Esophagus muscularis mucosa (tissue), 4 donors: ENCODE measurements at regions not wholly inside any gene's neighbourhood (a gene's known extent, or its start where the extent isn't known, plus 50 kb on each side); places are given as distances from the start of the nearest gene placed in this dataset.

Experiments used
- DNase-seq: peaks from one replicate; pipeline ENCODE4 v3.0.0-alpha.2; 2017; ENCODE audit errors: extremely low spot score
- H3K27ac ChIP-seq, 4 donors: fragments of 200-600 bp; sonication (generic); replicated peaks in 1 of 4; 1 replicate in 3 of 4; 2 replicates in 1 of 4; pipeline ENCODE4 v1.5.1; 2016 to 2019; ENCODE audit warnings: mild to moderate bottlenecking in 1 of 4
- H3K27me3 ChIP-seq, 4 donors: fragments of 200-600 bp; sonication (generic); one replicate each; pipeline versions ENCODE4 v1.5.1 to v1.6.0; 2016 to 2019
- H3K36me3 ChIP-seq, 4 donors: fragments of 200-600 bp; sonication (generic); one replicate each; pipeline ENCODE4 v1.5.1; 2016 to 2019
- H3K4me1 ChIP-seq, 4 donors: fragments of 200-600 bp; sonication (generic); one replicate each; pipeline ENCODE4 v1.5.1; 2016 to 2019
- H3K4me3 ChIP-seq, 4 donors: fragments of 200-600 bp; sonication (generic); 1 replicate in 2 of 4; 2 replicates in 2 of 4; pipeline ENCODE4 v1.5.1; 2016 to 2019; ENCODE audit warnings: mild to moderate bottlenecking in 4 of 4, moderate library complexity in 1 of 4
- H3K9me3 ChIP-seq, 4 donors: fragments of 200-600 bp; sonication (generic); 1 replicate in 3 of 4; 2 replicates in 1 of 4; pipeline ENCODE4 v1.5.1; 2016 to 2019
- EP300 ChIP-seq: sonication (generic); formaldehyde crosslinking; IDR thresholded peaks from one replicate; pipeline ENCODE4 v1.6.1; 2017; ENCODE audit warnings: antibody characterized with exemption
- POLR2A ChIP-seq: fragments of 450-650 bp; IDR thresholded peaks from one replicate; pipeline ENCODE4 v1.6.1; 2017; ENCODE audit warnings: antibody characterized with exemption, moderate library complexity, mild to moderate bottlenecking, low read depth
- POLR2AphosphoS5 ChIP-seq, 2 donors: sonication (generic); formaldehyde crosslinking; IDR thresholded peaks; one replicate each; pipeline ENCODE4 v1.6.1; 2017; ENCODE audit warnings: antibody characterized with exemption in 2 of 2
- WGBS: methylation state at CpG from one replicate; pipeline ENCODE4 v1.1.5; 2018; 5-methylcytosine and 5-hydroxymethylcytosine counted together
- intact Hi-C: fragments of 100-400 bp; cut with DNase I; formaldehyde crosslinking; loops from one replicate; pipeline ENCODE4 v1.15.1; 2023
- TF ChIP-seq, protein P1 (sequence below), 3 experiments: fragments of 200-600 bp in 2 of 3; fragments of 450-650 bp in 1 of 3; sonication (generic) in 2 of 3; IDR thresholded peaks; one replicate each; pipeline ENCODE4 v1.5.1; 2017 to 2019; ENCODE audit warnings: antibody characterized with exemption in 3 of 3, mild to moderate bottlenecking in 2 of 3, moderate library complexity in 1 of 3

DNA sequence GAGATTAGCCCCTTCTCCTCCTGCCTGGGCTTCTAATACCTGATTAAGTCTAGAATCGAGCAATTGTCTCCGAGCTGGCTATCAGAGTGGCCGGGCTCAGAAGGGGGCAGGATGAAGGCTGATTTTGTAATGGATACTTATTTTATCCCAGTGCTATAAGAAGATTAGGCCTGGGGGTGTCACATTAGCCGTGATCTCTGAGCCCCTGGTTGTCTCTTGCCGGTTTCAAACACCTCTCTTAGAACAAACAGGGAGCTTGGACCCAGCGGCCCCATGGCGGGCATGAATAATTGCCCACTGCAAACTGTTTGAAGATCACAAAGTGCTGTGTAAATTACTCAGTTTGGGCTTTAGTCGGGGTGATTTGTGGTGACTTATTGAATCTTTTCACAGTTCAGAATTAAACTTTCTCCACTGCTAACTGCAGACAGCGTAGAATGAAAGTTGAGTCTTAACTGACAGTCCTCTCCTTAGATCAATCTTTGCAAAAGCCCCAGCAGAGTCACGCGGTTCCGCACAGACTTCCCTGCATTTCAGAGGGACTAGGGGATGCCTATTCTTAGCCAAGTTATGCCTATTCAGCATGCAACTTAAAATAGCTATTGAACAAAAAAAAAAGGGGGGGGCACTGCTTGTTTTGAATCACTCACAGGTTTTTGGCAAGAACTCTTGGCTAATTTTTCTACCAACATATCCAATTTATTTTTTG is 200.6 kb upstream of the IRX1 start:
- Histone ChIP-seq H3K27me3 (peaks cover 0 to 19% (median 0%) of the 10 kb centered on the region in 4 donors), H3K4me1 (no peaks in the 10 kb centered on the region), H3K4me3 (no peak overlapping the region), H3K36me3 (no peaks in the 10 kb centered on the region), H3K9me3 (peaks cover 0 to 19% (median 16%) of the 10 kb centered on the region in 4 donors), H3K27ac (no peak overlapping the region)
- 16% methylated on average over 12 of the region's 12 CpGs for WGBS
- TF ChIP-seq EP300 (no peak), POLR2AphosphoS5 (IDR thresholded peaks at IDR 0.05) (no peak), POLR2A (no peak)
- TF ChIP-seq, protein P1, sequence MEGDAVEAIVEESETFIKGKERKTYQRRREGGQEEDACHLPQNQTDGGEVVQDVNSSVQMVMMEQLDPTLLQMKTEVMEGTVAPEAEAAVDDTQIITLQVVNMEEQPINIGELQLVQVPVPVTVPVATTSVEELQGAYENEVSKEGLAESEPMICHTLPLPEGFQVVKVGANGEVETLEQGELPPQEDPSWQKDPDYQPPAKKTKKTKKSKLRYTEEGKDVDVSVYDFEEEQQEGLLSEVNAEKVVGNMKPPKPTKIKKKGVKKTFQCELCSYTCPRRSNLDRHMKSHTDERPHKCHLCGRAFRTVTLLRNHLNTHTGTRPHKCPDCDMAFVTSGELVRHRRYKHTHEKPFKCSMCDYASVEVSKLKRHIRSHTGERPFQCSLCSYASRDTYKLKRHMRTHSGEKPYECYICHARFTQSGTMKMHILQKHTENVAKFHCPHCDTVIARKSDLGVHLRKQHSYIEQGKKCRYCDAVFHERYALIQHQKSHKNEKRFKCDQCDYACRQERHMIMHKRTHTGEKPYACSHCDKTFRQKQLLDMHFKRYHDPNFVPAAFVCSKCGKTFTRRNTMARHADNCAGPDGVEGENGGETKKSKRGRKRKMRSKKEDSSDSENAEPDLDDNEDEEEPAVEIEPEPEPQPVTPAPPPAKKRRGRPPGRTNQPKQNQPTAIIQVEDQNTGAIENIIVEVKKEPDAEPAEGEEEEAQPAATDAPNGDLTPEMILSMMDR (IDR thresholded peaks at IDR 0.05), result no peak
- intact Hi-C loops, result no loop called here
- DNase-seq, result peak; percentile 50

DNA sequence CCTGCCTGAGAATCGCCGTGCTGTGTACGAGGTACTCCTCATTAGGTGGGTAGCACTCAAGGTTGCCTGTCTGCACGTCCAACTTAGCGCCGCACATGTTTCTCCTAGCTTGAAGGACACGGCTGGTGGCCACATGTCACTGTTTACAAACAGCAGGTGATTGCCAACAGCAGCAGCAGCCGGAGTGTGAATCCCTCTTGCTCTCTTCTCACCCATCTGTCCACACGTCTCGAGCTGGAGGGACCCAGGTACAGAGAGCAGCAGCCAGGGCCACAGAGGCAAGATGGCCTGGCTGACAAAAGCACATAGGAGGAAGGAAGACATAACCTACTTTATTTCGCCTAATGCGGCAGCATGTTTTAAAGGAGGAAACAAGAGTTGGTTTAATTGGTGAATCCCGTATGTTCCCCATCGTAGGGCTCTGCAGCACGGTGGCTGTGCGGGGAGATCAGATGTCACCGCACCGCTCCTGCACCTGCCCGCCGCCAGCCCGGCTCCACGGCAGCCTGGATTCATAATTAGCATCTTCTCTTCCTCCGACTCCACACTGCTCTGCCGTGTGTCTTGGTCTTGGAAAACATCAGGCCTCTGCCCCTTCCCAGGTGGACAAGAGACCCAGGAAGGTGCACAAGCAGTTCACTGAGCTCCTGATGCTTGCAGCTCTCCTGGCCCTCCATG is 201.6 kb upstream of the IRX1 start:
- intact Hi-C loops, result no loop called here
- no peaks in the 10 kb centered on the region for H3K4me1 ChIP-seq
- DNase-seq, result peak; percentile 64
- no peak overlapping the region for H3K27ac ChIP-seq
- peaks cover 0 to 19% (median 0%) of the 10 kb centered on the region in 4 donors for H3K27me3 ChIP-seq
- peaks cover 0 to 9% (median 6%) of the 10 kb centered on the region in 4 donors for H3K9me3 ChIP-seq
- TF ChIP-seq POLR2A (no peak), POLR2AphosphoS5 (IDR thresholded peaks at IDR 0.05) (no peak), EP300 (no peak)
- TF ChIP-seq, protein P1 (IDR thresholded peaks at IDR 0.05), result no peak
- H3K4me3 ChIP-seq, result no peak overlapping the region
- WGBS, result 73% methylated on average over 21 of the region's 24 CpGs
- no peaks in the 10 kb centered on the region for H3K36me3 ChIP-seq

DNA sequence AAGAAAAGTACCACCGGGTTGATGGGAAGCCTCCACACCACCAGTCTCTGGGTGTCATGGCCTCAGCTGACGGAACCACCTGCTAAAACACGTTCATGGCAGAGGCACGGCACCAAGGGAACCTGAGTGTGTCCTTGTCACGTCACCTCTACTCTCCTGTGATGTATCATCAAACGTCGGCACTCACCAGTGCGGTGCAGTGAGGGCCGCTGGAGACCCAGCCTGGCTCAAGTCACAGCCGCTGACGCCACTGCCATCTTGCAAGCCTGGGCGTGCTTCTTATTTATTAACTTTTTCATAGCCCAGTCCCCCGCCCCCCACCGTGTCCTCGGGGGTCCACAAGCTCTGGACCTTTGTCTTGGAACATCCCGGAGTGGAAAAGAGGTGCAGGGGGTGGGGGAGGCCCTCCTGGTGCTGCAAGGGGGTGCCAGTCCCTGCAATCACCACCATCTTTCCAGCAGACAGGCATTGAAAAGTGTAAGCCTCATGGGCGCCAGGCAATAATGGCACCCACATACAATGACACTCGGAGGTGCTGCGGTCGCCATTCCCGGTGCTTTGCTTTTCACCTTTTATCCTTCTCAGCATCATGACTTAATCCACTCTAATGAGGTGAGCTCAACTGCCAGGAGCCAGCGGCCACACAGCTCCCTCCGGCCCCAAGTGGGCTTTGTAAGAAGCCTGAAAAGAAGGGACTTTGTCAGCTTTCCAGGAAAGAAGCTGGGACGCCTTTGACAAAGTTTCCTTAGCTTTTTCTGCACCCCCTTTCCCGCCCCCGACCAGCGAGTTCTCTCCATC is 202.3 kb upstream of the IRX1 start:
- WGBS, result 74% methylated on average over 27 of the region's 27 CpGs
- peaks cover 0 to 19% (median 0%) of the 10 kb centered on the region in 4 donors for H3K27me3 ChIP-seq
- intact Hi-C loops, result no loop called here

DNA sequence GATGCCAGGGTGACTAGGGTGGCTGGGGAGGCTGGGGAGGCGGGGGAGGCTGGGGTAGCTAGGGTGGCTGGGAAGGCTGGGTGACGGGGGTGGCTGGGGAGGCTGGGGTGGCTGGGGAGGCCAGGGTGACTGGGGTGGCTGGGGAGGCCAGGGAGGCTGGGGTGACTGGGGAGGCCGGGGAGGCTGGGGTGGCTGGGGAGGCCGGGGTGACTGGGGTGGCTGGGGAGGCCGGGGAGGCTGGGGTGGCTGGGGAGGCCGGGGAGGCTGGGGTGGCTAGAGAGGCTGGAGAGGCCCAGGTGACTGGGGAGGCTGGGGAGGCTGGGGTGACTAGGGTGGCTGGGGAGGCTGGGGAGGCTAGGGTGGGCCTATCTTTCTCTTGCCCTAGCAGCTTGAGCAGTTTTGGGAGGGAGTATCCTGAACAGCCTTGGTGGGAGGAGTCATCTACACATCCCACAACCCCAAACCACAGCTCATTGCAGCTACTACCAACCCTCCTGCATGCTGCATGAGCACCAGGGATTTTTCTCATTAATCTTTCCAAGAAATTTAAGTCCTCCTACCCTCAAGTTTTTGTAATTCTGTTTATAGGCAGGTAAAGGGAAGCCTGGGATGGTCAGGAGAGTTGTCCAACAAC is 203.2 kb upstream of the IRX1 start:
- TF ChIP-seq POLR2A, result no peak
- no peak for TF ChIP-seq POLR2AphosphoS5 (IDR thresholded peaks at IDR 0.05)
- H3K4me1 ChIP-seq, result no peaks in the 10 kb centered on the region
- H3K27ac ChIP-seq, result no peak overlapping the region
- peaks cover 0 to 19% (median 0%) of the 10 kb centered on the region in 4 donors for H3K27me3 ChIP-seq
- 69% methylated on average over 6 of the region's 6 CpGs for WGBS
- intact Hi-C loops, result no loop called here
- DNase-seq, result peak; percentile 91
- H3K4me3 ChIP-seq, result no peak overlapping the region
- H3K9me3 ChIP-seq, result no peaks in the 10 kb centered on the region
- H3K36me3 ChIP-seq, result no peaks in the 10 kb centered on the region

More for the DNA sequence above, 202.3 kb upstream of the IRX1 start:
- TF ChIP-seq POLR2A, result no peak
- Histone ChIP-seq H3K27ac (no peak overlapping the region), H3K9me3 (peaks cover 0 to 5% (median 2%) of the 10 kb centered on the region in 4 donors), H3K4me1 (no peaks in the 10 kb centered on the region), H3K36me3 (no peaks in the 10 kb centered on the region), H3K4me3 (no peak overlapping the region)
- DNase-seq, result peak; percentile 68

DNA sequence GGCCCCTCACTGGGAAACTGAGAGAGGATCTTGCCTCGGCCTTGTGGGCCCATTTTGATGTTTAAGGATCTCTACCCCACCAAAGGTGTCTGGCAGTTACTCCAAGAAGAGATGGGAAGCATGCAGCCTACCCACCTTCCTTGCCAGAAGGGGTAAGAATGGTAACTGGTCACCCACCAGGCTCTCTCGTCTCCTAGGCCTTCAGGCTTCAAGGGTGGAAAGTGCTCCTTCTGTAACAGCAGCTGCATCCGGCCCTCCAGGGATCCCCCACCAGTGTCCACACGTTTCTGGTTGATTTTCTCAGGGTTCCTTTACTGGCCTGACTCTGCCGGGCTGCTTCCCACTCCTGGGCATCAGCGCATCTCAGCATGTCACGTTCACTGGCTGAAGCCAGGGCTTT is 204.4 kb upstream of the IRX1 start:
- DNase-seq, result peak; percentile 81
- H3K9me3 ChIP-seq, result no peaks in the 10 kb centered on the region
- intact Hi-C loops, result no loop called here
- no peaks in the 10 kb centered on the region for H3K36me3 ChIP-seq
- H3K27me3 ChIP-seq, result peaks cover 0 to 19% (median 0%) of the 10 kb centered on the region in 4 donors
- no peaks in the 10 kb centered on the region for H3K4me1 ChIP-seq
- H3K27ac ChIP-seq, result no peak overlapping the region
- no peak overlapping the region for H3K4me3 ChIP-seq
- TF ChIP-seq POLR2AphosphoS5 (IDR thresholded peaks at IDR 0.05) (no peak), POLR2A (no peak), EP300 (no peak)
- TF ChIP-seq, protein P1 (IDR thresholded peaks at IDR 0.05), result no peak
- WGBS, result 85% methylated on average over 7 of the region's 7 CpGs
